HK-2 (cell line): ENCODE measurements at regions not wholly inside any gene's neighbourhood (a gene's known extent, or its start where the extent isn't known, plus 50 kb on each side); places are given as distances from the start of the nearest gene placed in this dataset.

Source experiments
- DNase-seq: peaks from one replicate; pipeline ENCODE4 v3.0.0-alpha.2; 2018; ENCODE audit not compliant: unreplicated experiment

DNA sequence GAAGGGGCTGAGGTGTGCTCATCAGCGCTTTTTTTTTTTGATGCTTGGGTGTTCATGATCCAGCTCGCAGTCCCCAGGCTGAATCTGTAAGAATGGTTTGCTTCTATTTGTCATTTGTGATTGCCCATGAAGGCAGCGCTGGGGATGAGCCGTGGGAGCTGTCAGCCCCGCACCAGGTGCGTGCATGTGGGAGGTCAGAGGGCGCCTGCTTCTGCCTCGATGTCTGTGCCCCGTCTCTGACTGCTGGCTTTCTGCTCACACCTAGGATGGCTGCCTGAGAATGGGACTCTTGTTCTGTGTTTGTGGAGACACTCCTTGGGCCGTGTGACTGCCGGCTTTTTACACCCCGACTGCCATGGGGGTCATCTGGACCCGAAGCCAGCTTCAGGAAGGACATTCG, 141.2 kb upstream of the RTL1 start:
- no peak for DNase-seq

DNA sequence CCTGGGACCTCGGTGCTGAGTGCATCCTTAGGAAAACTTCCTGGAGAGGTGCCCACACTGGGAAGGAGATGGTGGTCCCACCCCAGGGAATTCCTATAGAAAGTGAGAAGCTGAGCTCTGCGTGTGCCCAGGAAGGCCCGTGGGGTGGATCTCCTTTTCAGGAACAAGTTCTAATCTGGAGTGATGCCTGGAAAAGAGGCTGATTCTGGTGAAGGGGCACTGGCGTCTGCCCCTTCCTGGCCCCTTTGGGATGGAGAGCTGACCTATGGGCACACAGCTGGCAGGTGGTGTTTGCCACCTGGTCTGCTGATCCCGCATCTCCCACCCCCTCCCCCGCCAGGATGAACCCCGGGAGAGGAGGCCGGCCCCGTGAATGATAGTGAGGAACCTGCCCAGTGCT, 142.0 kb upstream of the RTL1 start:
- no peak for DNase-seq

DNA sequence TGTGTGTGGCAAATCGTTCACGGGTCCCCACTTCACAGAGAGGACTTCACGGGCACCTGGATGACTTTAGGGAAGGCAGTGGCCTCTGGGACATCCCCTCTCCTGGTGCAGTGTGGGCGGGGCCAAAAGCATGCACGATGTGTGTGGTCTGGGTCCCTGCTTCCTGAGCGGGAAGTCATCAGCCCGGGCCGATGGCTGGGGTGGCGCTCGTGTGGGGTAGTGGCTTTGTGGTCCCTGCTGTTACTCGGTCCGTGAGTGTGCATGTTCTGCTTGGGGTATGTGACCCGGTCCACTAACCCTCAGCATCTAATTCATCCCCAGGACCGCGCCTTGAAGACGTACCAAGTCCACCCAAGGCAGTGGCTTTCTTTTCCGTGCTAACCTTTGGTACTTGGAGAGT, 142.5 kb upstream of the RTL1 start:
- no peak for DNase-seq

DNA sequence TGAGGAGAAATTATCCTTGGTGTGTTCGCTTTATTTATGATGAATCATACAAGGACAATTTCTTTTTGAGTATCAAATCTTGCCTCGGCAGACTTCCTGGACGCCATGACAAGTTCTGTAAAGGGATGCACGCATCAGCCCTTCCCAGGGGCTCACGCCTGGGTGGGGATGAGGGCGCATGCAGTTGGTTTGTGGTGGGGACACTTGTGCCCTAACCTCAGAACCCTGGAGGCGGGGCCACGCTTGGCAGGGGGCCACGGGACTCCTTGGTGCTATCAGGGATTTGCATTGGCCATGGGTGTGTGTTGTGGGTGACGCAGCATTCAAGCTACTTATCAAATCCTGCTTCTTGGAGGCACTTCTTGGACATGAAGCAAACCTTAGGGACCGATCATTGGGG, 143.8 kb upstream of the RTL1 start:
- no peak for DNase-seq

DNA sequence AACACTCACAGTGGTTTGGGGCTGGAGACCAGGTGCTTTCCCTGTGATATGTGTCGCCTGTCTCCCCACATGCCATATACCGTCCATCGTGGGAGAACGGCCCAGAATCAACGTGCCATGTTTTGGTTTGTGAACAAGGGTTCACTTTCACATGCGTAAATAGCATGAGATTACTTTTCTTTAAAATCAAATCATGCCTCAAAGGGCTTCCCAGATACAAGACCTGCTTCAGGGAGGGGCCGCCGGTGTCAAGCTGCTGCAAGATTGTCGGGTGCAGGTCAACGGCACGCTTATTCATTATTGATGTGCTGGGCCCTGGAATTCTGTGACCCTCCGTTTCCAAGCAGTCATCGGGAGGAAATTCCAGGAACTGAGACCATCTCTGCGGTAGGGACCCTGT, 145.2 kb upstream of the RTL1 start:
- DNase-seq, result no peak

DNA sequence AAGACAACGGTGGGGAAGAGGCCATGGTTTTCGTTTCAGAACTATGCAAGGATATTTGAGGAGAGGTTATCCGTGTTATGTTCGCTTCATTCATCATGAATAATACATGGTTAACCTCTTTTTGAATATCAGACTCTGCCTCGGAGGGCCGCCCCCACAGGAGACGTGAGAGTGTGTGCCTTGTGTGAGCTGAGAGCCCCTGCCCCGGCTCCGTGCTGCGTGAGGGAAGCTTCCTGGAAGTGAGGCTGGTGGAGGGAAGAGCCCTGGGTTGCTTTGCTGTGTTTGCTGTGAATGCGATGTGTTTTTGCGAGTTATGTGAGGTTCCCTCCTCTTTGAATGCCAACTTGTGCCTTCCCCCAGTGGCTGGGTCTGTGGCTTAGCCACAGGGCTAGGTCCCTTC, 146.0 kb upstream of the RTL1 start:
- DNase-seq, result no peak

DNA sequence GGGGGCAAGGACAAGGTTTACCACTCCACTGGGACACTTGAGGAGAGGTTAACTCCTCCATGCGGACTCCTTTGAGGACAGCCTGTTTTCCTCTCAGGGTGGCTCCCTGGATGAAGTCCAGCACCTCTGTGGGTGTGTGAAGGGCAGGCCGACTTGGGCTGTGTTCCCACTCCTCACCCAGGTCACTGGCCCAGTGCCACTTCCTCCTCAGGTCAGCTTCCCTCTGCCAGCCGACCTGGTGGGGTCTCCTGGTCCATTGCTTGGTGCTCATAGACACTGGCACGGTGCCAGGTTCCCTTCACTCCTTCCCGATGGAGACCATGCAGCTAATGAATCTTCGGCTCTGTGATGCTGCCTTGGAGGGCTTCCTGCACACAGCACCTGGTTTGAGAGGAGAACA, 146.4 kb upstream of the RTL1 start:
- DNase-seq, result no peak

DNA sequence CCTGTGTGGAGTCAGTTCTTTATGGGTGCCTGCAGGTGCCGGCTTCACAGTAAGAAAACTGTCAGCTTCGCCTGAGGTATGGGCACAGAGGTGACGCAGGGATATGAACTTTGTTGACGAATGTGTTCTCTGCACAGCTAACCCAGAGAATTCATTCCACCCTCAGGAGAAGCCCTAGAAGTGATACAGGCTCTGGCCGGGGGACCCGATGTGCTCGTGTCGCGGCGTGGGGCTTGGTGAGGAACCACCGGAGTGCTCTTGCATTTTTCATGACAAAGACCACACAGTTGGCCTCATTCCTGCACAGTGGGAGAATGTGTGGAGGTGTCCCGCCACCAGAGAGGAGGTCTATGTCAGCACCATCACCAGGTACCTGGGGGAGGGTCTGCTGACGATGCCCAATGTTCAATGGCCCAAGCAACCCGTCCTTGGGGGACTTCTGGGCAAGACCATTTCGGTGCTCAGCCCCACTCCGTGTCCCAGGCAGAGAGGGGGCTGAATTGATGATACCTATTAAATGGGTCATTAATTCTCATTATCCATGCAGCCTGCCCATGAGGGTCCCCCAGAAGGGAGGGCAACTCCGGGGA, 147.5 kb upstream of the RTL1 start:
- DNase-seq, result no peak

DNA sequence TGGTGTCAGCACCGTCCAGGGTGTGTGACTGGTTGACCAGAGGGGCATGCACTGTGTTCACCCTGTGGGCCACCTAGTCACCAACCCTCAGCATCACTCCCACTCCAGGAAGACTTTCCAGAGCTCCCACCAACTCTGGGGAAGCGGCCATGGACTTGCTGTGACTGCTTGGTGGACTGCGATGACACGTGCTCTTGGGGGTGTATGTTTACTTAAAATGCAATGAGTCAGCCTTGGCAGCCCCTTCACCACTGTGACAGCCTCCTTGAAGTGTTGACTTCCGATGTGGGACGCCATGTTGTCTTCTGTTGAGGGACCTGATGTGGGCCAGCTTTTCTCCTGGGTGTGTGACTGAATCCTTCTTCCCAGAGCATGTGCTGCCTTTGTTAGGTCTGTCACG, 151.1 kb upstream of the RTL1 start:
- DNase-seq, result no peak

DNA sequence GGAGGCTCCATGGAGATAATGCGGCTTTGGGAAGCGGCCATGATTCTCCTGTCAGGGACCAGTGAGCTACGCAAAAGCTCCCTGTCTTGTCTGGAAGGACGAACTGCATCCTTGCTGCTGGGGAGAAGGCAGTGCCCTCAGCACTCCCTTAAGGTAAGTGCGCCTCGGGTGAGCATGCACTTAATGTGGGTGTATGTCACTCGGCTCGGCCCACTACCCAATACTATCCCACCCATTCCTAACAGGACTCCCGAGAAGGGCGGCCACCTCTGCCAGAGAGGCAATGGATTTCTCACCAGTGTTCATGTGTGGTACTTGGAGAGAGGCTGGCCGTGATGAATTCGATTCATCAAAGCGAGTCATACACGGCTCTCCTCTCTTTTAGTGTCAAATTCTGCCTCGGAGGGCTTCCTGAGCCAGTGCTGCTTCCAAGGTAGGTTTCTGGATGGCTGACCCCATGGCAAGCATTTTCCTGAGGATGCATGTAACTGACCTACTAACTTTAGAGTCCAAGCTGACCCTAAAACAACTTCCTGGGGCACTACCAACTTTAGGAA, 151.7 kb upstream of the RTL1 start:
- DNase-seq, result no peak

DNA sequence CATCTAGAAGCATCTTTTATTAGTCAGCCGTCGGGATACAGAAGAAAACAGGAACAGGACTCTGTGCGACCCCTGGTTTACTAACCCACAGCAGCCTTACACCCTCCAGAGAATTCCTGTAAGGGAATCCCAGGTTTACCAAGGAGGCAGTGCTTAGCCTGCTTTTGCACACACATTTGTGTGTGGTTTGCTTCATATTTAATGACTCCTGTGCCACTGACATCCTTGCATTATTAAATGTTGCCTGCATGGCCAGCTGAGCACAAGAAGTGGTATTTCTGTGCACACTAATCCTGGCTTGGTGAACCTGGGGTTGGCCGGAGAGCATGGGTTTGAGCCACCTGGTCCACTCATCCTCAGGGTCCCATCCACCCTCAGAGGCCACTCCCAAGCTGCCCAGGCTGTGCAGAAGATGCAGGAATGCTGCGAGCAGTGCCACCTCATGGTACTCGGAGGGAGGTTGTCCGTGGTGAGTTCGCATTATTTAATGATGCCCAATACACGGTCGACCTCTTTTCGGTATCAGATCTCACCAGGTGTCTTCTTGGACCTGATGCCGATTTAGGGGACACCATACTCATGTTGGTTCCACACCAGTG, 152.4 kb upstream of the RTL1 start:
- DNase-seq, result no peak

DNA sequence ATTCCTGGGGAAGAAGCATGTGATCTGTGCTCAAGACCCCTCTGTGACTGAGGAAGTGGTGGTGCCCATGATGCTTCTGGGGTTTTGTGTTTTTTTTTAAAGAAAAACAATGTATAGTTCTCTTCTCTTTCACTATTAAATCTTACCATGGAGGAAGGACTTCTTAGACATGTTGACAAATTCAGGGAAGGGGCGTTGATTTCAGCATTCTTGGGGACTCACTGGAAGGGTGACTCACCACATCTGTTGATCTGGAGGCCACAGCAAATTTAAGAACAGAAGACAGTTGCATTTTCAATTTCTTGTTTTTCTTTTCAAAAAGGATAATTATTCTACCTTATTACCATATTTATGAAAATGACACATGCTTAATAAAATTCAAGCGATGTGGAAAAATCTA, 152.9 kb upstream of the RTL1 start:
- DNase-seq, result no peak

DNA sequence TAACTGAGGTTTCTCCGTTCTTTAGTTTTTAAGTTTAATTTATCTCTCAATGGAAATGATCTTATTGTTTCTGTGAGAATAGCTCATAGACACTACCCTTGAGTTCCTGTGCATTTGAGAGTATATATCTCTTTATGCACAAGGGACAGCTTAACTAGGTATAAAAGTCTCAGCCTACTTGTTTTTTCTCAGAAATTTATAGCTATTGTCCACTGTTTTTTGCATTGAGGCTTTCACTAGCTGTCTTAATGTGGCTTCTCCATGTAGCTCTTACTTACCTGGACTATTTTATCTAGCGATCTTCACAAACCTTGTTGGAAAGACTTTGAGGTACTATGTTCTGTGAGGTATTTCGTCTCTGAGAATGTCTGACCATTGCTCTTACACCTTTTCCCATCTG, 153.9 kb upstream of the RTL1 start:
- DNase-seq, result no peak

DNA sequence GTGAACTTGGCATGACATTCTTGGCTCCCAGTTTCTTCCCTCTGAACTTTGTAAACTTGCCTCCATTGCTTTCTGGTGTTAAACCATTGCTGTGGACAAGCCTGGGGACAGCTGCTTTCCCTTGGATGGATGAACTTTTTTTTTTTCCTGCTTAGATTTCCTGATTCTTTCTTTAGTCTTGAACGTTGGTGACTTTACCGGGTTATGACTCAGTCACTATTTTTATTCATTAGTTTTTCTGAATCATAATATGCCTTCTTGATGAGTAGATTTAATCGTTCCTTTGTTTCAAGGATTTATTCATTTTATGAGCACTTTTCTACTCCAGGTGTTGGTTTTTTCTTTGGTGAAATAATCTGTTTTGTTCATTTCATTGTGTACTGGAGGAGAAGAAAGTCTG, 155.0 kb upstream of the RTL1 start:
- DNase-seq, result no peak

DNA sequence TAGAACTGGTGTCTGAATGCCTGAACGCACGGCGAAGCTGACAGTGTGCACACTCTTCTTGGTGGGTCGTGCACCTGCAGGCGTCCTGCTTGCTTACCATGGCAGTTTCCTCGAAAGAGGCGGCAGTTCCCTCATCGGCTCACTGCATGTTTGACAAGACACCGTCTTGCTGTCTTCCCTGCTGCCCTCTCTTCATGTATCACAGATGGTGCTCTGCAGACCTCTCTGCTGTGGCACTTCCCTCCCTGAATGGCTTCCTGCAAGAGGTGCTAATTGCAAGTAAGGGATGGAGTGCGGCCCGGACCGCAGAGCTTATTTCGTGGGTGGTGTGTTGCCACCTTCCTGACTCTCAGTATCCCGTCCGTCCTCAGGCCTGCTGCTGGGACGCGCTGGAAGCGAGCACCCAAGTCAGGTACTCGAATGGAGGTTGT, 156.7 kb upstream of the RTL1 start:
- no peak for DNase-seq

DNA sequence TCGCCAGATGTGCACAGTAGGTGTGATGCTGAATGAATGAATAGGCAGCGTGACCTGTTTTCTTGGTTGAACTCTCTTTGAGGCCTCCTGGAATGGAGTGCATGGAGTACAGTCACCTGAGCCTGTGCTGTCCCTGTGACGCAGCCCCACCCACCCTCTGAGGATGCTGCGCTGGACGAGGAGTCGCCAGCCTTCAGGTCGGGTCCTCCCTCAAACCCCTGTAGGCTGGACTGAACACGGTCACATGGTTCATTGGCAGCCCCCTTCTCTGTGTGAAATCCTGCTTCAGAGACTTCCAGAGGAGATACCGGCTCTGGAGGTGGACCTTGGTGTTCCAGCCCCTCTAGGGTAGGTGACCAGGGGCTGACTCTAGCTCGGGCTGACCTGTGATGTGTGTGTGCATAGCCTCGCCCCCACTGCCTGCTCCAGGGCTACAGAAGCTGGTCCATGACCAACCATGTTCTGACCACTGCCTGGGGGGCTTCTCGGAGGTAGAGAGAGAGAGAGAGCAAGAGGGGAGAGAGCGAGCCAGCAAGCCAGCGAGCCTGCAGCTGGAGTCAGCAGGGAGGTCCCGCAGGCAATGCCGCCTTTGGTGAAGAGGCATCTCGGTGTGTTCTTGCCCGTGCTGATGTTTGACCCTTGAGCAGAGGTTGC, 158.0 kb upstream of the RTL1 start:
- no peak for DNase-seq

DNA sequence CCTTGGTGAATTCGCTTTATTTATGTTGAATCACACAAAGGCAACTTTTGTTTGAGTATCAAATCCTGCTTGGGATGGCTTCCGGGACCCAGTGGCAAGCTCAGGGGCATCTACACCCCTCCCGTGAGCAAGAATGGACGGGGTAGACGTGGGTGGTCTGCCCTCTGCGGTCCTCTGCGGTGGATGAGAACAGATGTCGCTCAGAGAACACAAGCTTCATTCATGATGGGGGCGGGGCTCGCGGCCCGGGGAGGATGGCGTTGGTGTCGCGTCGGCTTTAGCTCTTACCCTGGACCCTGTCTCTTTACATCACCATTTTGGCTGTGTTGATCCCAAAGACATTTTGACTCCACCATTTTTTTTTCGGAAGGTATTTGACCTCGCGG, 158.5 kb upstream of the RTL1 start:
- DNase-seq, result no peak

DNA sequence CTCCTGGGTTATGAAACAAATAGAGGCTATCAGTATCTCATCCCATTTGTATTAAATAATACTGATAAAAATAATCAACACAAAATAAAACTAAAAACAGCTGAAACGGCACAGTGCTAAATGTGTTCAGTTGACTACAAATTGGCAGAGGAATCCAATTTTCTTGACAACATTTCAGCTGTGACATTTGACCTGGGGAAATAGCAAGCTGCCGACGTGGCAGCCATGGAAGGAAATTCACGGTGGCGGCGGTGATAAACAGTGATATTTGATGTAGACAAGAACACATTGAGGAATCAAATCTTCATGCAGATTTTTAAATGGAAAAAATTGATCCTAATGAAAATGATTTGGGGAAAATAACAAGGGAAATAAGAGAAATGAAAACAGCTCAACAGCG, 159.1 kb upstream of the RTL1 start:
- no peak for DNase-seq

DNA sequence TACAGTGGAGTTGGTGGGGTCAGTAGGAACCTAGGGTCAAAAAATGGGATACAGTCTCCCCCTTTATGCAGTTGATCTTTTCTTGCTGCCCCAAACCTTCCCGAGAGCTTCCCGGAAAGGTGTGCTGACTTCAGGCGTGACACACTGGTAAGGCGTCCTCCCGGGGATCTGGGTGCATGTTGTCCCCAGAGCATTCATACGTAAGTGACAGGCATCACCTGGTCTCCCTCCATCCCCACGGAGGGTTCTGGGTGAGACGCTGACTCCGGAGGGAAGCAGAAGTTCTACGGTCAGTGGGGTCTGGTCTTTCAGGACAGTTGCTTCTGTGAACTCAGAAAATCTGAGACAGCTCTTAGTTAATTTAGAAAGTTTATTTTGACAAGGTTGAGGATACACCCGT, 159.6 kb upstream of the RTL1 start:
- no peak for DNase-seq

DNA sequence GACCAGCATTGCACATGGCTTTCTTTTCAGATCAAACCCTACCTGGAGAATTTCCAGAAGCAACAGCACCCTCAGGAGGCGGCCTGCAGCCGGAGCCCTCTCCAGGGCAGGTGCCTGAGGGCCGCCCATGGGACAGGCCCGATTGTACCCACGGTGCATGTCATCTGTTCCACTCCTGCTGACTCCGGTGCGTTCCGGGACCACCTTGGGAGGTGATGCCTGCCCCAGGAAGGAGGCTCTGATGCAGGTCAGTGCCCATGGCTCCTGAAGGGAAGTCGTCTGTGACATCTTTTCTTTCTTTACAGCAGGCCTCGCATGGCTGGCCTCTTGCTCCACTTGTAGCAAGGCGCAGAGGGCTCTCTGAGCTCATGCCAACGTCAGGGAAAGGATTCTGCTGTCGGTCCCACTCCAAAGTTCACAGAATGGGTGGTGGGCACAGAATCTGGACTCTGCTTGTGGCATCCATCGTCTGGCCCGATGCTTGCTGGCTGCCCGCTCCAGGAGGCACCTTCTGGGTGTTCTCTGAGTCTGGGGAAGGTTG, 160.7 kb upstream of the RTL1 start:
- no peak for DNase-seq

DNA sequence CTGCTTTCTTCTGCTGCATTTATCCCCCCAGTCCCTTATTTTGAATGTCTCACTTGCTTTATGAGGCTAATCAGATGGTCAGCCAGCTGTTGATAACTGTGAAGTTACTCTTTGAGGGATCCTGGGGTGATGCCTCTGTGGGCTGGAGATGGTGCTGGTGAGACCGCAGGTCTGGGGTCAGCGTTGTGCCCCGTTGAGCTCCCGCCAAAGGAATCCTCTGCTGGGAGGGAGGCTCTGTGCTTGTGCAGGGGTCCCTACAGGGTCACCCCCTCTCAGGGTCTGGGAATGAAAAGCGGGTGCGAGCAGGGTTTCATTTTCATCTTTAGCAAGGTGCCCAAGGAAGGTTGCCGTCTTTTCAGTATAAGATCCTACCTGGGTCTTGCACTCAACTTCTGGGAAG, 161.2 kb upstream of the RTL1 start:
- no peak for DNase-seq

DNA sequence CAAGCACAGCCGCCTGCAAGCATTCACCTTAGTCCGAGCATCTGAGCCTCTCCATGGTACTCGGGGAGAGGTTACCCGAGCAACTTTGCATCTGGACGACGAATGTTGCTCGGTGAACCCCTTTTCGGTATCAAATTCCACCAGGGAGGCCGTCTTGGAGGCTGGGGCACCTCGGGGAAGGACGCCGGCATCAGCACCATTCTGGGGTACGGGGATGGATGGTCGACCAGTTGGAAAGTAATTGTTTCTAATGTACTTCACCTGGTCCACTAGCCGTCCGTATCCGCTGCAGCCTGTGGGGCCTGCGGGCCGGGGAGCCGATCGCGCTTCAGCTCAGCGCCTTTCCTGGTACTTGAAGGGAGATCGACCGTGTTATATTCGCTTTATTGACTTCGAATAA, 161.7 kb upstream of the RTL1 start:
- DNase-seq, result no peak
